ENCODE measurements at regions not wholly inside any gene's neighbourhood (a gene's known extent, or its start where the extent isn't known, plus 50 kb on each side); places are given as distances from the start of the nearest gene placed in this dataset.

GRCh38 chr2:134175834-134176233, 78.0 kb upstream of the MGAT5 start:
- peaks cover 31% of the 10 kb centered on the region for H3K4me1 ChIP-seq (ENCODE audit: insufficient read depth, low read length, severe bottlenecking)
- no peaks in the 10 kb centered on the region for H3K9me3 ChIP-seq (ENCODE audit: low read length)
- H3K9me2 ChIP-seq (ENCODE audit: low read depth, low read length) = no peaks in the 10 kb centered on the region
- TF ChIP-seq CTCF (IDR thresholded peaks at IDR 0.05; ENCODE audit: low read length) (no peak), EZH2 (IDR thresholded peaks at IDR 0.05; ENCODE audit: borderline replicate concordance, low read length) (no peak)
- H4K20me1 ChIP-seq (ENCODE audit: insufficient read depth, low read length) = no peaks in the 10 kb centered on the region
- no peaks in the 10 kb centered on the region for H3K27me3 ChIP-seq (ENCODE audit: insufficient read depth, low read length)
- H3K4me3 ChIP-seq (ENCODE audit: low read depth, low read length, poor library complexity, severe bottlenecking) = no peak overlapping the region
- H3F3A ChIP-seq (ENCODE audit: insufficient read depth, low read length) = no peaks in the 10 kb centered on the region
- no peak overlapping the region for H3K4me2 ChIP-seq (ENCODE audit: low read length)
- H3K36me3 ChIP-seq (ENCODE audit: insufficient read depth, low read length) = no peaks in the 10 kb centered on the region
- H3K9ac ChIP-seq (ENCODE audit: low read length) = no peak overlapping the region
- H2AFZ ChIP-seq (ENCODE audit: low read length) = no peak overlapping the region
- H3K27ac ChIP-seq (ENCODE audit: low read depth, low read length, poor library complexity, severe bottlenecking) = no peak overlapping the region
- H3K79me2 ChIP-seq (ENCODE audit: insufficient read depth, low read length) = no peaks in the 10 kb centered on the region; the same call in 1 of the 2 replicates

- H3K4me1 ChIP-seq (ENCODE audit: insufficient read depth, low read length, severe bottlenecking) = peaks cover 48% of the 10 kb centered on the region
- H3K4me3 ChIP-seq (ENCODE audit: low read depth, low read length, poor library complexity, severe bottlenecking) = no peak overlapping the region
- TF ChIP-seq CTCF (IDR thresholded peaks at IDR 0.05; ENCODE audit: low read length) = no peak
- TF ChIP-seq EZH2 (IDR thresholded peaks at IDR 0.05; ENCODE audit: borderline replicate concordance, low read length) = no peak
- H3K9me3 ChIP-seq (ENCODE audit: low read length) = no peaks in the 10 kb centered on the region
- H3K4me2 ChIP-seq (ENCODE audit: low read length) = peak overlapping the region; percentile 6; the same call in 1 of the 2 replicates
- no peaks in the 10 kb centered on the region for H3K9me2 ChIP-seq (ENCODE audit: low read depth, low read length)
- no peak overlapping the region for H3K9ac ChIP-seq (ENCODE audit: low read length)
- no peaks in the 10 kb centered on the region for H3F3A ChIP-seq (ENCODE audit: insufficient read depth, low read length)
- H3K27me3 ChIP-seq (ENCODE audit: insufficient read depth, low read length) = no peaks in the 10 kb centered on the region
- H3K79me2 ChIP-seq (ENCODE audit: insufficient read depth, low read length) = peaks cover 9% of the 10 kb centered on the region; the same call in 1 of the 2 replicates
- peaks cover 2% of the 10 kb centered on the region; the same call in 1 of the 2 replicates for H3K36me3 ChIP-seq (ENCODE audit: insufficient read depth, low read length)
- H3K27ac ChIP-seq (ENCODE audit: low read depth, low read length, poor library complexity, severe bottlenecking) = peak overlapping the region; percentile 37
- no peaks in the 10 kb centered on the region for H4K20me1 ChIP-seq (ENCODE audit: insufficient read depth, low read length)
- no peak overlapping the region for H2AFZ ChIP-seq (ENCODE audit: low read length)
Measured at GRCh38 chr2:134177351-134177931, 76.4 kb upstream of the MGAT5 start.

- Histone ChIP-seq H3K4me1 (ENCODE audit: insufficient read depth, low read length, severe bottlenecking) (peaks cover 49% of the 10 kb centered on the region), H3K9me2 (ENCODE audit: low read depth, low read length) (no peaks in the 10 kb centered on the region), H3F3A (ENCODE audit: insufficient read depth, low read length) (no peaks in the 10 kb centered on the region), H3K9ac (ENCODE audit: low read length) (no peak overlapping the region; the same call in 1 of the 2 replicates), H3K9me3 (ENCODE audit: low read length) (no peaks in the 10 kb centered on the region), H3K36me3 (ENCODE audit: insufficient read depth, low read length) (peaks cover 3% of the 10 kb centered on the region; the same call in 1 of the 2 replicates), H4K20me1 (ENCODE audit: insufficient read depth, low read length) (no peaks in the 10 kb centered on the region), H3K4me2 (ENCODE audit: low read length) (peak overlapping the region; percentile 6; the same call in 1 of the 2 replicates), H3K27ac (ENCODE audit: low read depth, low read length, poor library complexity, severe bottlenecking) (peak overlapping the region; percentile 37), H3K4me3 (ENCODE audit: low read depth, low read length, poor library complexity, severe bottlenecking) (no peak overlapping the region), H3K79me2 (ENCODE audit: insufficient read depth, low read length) (0 out of 2 replicates have a peak, but pooled peaks cover 9% of the 10 kb centered on the region), H3K27me3 (ENCODE audit: insufficient read depth, low read length) (no peaks in the 10 kb centered on the region), H2AFZ (ENCODE audit: low read length) (no peak overlapping the region)
- TF ChIP-seq CTCF (IDR thresholded peaks at IDR 0.05; ENCODE audit: low read length) (no peak), EZH2 (IDR thresholded peaks at IDR 0.05; ENCODE audit: borderline replicate concordance, low read length) (no peak)
Measured at GRCh38 chr2:134178138-134178877, 75.6 kb upstream of the MGAT5 start.
